C4-2B (cell line): ENCODE measurements at regions not wholly inside any gene's neighbourhood (a gene's known extent, or its start where the extent isn't known, plus 50 kb on each side); places are given as distances from the start of the nearest gene placed in this dataset.

Experiments
- ZFX ChIP-seq: fragments of 450-650 bp; IDR thresholded peaks from 2 replicates; pipeline ENCODE4 v1.6.1; 2017
- TF ChIP-seq, protein P1 (sequence below): fragments of 450-650 bp; conservative IDR thresholded peaks from 2 replicates; pipeline ENCODE4 v1.5.1; 2017; ENCODE audit warnings: mild to moderate bottlenecking

DNA sequence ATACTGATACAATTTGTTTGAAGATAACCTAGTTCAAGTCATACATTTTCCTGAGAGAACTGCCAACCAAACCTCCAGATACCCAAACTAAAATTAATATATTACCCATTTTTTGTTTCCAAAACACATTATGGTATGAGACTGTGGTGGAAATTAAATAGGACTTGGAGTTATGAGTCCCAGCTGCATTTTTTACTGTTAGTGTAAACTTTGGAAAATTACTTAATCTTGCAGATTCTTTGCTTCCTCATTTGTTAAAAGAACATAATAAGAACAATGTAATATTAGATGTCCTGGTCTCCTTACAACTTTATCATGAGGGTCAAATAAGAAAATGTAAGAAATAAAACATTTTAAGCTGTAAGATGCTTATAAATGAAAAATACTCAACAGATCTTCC is 98.2 kb upstream of the TRIB2 start:
- TF ChIP-seq, protein P1, sequence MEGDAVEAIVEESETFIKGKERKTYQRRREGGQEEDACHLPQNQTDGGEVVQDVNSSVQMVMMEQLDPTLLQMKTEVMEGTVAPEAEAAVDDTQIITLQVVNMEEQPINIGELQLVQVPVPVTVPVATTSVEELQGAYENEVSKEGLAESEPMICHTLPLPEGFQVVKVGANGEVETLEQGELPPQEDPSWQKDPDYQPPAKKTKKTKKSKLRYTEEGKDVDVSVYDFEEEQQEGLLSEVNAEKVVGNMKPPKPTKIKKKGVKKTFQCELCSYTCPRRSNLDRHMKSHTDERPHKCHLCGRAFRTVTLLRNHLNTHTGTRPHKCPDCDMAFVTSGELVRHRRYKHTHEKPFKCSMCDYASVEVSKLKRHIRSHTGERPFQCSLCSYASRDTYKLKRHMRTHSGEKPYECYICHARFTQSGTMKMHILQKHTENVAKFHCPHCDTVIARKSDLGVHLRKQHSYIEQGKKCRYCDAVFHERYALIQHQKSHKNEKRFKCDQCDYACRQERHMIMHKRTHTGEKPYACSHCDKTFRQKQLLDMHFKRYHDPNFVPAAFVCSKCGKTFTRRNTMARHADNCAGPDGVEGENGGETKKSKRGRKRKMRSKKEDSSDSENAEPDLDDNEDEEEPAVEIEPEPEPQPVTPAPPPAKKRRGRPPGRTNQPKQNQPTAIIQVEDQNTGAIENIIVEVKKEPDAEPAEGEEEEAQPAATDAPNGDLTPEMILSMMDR: no peak
- TF ChIP-seq ZFX: no peak
